ENCODE measurements at regions not wholly inside any gene's neighbourhood (a gene's known extent, or its start where the extent isn't known, plus 50 kb on each side); places are given as distances from the start of the nearest gene placed in this dataset.
"Not testable (repeated sequence)": the region's sequence is repeated elsewhere in the genome, so short reads cannot be mapped to it uniquely, and the experiment has no call there.

DNA sequence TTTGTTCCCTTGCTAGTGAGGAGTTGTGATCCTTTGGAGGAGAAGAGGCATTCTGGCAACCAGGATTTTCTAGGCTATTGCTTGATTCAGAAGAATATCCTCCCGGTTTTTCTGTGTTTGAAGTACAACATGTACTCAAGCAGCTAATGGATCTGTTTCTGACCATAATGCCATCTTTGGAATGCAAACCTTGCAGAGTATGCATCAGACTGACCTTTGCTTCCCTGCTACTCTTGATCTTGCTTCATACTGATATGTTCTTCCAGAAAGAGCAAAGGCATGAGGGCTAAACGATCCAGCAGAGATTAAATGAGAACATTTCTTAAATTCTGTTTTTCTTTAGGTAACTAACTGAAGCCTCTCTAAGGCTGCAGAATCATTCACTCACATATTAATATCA is 265.4 kb upstream of the SLC7A11 start:
- DNase-seq (ENCODE audit: low read depth): no peak

DNA sequence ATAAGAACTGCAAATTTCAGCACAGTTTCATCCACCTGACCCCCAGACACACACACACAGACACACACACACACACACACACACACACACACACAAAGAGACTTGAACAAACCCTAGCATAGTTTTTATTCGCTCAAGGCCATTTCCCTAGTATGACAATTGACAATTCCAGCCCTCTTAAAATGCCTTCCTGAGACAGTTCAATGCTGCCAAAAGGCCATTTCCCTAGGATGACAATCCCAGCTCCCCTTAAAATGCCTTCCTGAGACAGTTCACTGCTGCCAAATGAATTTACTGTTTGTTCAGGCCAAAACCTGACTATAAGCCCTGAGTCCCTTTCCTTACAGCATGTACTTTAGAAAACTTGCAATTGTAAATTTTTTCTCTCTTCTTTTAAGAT is 259.5 kb upstream of the SLC7A11 start:
- no peak for DNase-seq (ENCODE audit: low read depth)

- DNase-seq (ENCODE audit: low read depth): no peak
Observed at GRCh38 chr4:138500869-138501268, 258.7 kb upstream of the SLC7A11 start.

- no peak for DNase-seq (ENCODE audit: low read depth)
Observed at GRCh38 chr4:138499627-138500026, 257.5 kb upstream of the SLC7A11 start.

DNA sequence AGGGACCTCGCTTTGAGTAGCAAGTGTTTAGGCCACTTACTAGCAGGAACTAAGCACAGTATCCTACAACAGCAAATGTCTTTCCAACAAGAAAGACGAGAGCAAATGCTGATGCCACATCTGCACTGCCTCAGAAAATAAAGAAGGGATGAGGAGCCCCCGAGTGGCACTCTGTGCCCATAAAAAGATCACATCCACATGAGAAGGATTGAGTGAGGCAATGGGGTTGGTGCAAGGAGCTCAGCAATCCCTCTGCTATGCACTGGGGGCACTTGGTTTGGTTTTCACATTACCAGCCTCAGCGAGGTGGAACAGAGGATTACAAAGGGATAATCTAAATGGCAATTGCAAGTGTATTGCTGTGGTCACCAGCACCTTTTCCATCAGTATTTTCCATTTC is 252.8 kb upstream of the SLC7A11 start:
- peak; percentile 58 for DNase-seq (ENCODE audit: low read depth)

DNA sequence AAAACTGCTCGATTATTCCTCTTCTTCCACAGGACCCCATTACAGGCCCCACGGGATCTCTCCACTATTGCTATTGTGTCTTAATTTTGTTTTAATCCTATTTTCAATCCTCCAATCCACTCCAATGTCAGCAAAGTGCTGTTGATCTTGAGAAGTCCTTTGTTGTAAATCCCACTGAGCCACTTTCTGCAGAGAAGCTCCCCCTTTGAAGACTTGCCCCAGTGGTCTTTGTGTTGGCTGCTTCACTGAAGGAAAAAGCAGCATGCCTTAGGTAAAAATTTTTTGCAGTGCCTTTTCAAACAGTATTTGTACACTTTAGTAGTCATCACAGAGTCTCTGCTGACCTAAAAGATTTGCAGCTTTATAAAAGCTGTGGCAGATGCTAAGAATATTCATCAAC is 252.0 kb upstream of the SLC7A11 start:
- DNase-seq (ENCODE audit: low read depth): no peak

GRCh38 chr4:138492176-138492575 is 250.0 kb upstream of the SLC7A11 start:
- no peak for DNase-seq (ENCODE audit: low read depth)

DNA sequence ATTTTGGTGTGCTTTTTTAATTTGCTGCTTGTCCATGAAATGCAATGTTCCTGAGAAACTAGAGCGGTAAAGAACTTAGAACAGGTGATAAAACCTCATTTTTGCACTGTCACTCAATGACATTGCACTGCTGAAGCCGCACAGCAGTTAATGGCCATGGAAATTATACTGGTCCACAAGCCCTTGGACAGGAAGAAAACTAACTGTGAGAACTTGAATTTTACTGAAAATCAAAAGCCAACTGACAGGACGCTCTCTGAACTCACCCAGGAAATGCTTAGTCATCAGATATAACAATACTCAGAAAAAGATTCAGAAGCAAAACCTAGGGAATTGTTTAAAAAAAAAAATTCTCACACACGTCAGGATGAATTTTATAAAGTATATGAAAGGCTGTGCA is 246.4 kb upstream of the SLC7A11 start:
- peak; percentile 8 for DNase-seq (ENCODE audit: low read depth)

GRCh38 chr4:138487670-138488069 is 245.5 kb upstream of the SLC7A11 start:
- DNase-seq (ENCODE audit: low read depth): no peak

- no peak for DNase-seq (ENCODE audit: low read depth)
Observed at GRCh38 chr4:138487230-138487629, 245.1 kb upstream of the SLC7A11 start.

- DNase-seq (ENCODE audit: low read depth): no peak
Observed at GRCh38 chr4:138485498-138485897, 243.3 kb upstream of the SLC7A11 start.

DNA sequence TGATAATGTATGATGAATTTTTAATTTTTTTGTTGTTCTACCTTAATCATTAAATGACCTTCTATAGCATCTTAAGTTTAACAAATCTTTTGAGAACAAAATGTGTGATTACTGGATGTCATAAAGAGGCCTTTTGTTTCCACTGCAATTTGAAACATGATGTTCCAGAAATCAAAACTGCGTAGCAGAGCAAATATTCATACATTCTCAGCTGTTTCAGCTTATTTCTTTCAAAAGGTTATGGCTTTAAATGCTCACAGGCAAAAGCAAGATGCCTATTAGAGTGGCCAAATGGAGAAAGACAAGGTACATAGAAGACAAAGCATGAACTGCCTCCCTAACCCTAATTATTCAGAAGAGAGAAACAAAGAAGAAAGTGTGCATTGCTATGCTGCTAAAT is 233.0 kb upstream of the SLC7A11 start:
- DNase-seq (ENCODE audit: low read depth): no peak

- DNase-seq (ENCODE audit: low read depth): no peak
Observed at GRCh38 chr4:138473339-138473738, 231.2 kb upstream of the SLC7A11 start.

DNA sequence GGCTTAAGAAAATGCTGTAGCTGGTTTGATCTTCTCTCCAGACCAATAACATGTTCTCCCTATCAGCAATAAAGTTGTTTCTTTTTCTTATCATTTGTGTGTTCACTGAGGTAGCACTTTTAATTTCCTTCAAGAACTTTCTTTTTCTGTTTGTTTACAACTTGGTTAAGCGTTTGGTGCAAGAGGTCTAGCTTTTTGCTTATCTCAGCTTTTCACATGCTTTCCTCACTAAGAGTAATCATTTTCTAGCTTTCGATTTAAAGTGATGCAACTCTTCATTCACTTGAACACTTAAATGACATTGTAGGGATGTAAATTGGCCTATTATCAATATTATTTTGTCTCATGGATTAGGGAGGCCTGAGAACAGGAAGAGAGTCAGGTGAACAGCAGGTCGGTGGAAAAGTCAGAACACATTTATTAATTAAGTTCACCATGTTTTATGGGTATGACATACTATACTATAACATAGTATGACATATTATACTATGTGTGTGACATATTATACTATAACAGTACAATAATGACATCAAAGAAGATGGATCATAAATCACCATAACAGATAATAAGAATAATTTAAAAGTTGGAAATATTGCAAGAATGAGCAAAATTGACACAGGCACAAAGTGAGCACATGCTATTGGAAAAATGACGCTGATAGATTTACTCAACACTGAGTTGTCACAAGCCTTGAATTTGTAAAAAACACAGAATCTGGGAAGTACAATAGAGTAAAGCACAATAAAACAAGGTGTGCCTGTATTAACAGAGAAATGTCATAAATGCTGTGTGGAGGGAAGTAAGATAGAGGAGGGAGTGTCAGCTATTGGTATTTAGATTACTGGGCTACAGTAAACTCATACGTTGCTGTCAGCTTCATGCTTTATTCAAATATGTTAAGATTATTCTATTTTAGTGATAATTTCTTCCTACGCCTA is 218.6 kb upstream of the SLC7A11 start:
- no peak for DNase-seq (ENCODE audit: low read depth)

- no peak for DNase-seq (ENCODE audit: low read depth)
Observed at GRCh38 chr4:138458751-138459150, 216.6 kb upstream of the SLC7A11 start.

- not testable (repeated sequence) for DNase-seq (ENCODE audit: low read depth)
Observed at GRCh38 chr4:138456349-138456748, 214.2 kb upstream of the SLC7A11 start.

- DNase-seq (ENCODE audit: low read depth): no peak
Observed at GRCh38 chr4:138455097-138455496, 212.9 kb upstream of the SLC7A11 start.

DNA sequence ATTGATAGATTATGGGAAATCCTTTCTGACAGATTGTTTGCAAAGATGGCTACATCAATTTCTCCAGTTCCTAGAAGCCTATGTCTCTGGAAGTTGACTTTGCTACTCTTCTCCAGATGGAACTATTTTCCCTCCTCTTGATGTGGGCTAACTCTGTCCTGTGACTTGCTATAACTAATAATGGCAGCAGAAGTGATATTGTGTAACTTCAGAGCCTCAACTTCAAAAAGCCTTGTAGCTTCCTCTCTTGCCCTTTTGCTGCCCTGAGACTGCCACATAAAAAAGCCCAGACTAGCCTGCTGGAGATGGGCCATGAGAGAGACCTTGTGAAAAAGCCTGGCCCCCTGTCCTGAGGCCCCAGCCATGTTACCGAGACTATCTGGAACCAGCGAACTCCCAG is 210.7 kb upstream of the SLC7A11 start:
- DNase-seq (ENCODE audit: low read depth): no peak

DNA sequence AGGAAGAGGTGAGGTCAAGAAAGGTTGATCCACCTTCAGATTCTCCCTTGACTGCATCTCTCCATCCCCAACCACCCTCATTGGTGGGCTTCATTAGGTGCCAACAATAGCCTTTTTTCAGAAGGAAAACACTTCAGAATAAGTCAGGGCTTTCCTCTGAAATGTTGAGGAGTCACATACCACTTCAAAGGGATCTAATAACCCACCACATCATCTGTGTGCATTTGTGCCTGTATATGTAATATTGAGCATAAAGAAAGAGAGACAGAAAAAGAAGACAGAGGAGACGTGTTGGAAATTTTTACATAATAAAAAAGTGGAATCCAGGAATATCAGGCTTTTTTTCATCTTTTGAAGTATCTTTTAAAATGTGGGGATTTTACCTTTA is 209.1 kb upstream of the SLC7A11 start:
- DNase-seq (ENCODE audit: low read depth): no peak

DNA sequence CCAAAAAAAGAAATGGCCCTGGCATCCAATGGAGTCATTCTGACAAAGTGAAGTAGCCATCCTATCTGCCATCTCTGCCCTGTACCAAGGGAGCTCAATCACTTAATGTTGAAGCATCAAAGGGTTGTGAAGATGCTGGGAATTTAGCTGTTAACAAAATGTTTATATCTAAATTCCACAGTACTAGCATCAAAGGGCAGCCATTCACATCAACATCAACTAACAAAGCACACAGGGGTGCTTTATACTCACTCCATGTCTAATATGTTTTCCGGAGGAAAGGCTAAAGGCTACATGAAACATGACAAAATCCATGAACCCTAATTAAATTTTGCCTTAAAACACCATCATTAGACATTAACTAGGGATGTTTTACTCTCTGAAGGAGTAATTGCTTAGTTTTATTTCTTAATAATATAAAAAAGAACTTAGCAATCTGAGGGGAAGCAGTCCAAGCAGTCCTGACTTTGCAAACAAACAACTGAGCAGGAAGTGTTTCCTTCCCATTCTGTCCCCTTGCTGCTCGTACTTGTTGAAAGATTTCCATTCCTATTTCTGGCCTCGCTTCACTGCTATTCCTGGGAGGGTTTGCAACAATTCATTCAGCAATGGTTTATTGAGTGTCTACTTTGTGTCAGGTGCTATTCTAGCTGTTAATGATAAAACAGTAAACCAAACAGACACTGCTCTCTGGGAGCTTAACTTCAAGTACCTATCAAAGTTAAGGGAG is 208.6 kb upstream of the SLC7A11 start:
- DNase-seq (ENCODE audit: low read depth): no peak

DNA sequence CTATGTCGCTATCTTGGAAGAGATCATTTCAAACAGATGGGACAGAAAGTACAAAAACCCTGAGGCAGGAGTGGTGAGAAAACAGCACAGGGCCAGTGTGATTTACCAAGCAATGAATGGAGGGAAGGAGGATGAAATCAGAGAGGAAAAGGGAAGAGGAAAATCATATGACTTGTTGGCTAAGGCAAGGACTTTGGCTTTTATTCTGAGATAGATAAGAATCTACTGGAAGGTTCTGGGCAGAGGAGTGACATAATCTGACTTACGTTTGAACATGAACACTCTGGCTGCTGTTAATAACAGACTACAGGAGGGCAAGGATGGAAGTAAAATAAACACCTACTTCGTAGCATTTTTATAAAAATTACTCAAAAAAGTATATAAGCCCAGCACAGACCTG is 207.8 kb upstream of the SLC7A11 start:
- DNase-seq (ENCODE audit: low read depth): peak; percentile 9

DNA sequence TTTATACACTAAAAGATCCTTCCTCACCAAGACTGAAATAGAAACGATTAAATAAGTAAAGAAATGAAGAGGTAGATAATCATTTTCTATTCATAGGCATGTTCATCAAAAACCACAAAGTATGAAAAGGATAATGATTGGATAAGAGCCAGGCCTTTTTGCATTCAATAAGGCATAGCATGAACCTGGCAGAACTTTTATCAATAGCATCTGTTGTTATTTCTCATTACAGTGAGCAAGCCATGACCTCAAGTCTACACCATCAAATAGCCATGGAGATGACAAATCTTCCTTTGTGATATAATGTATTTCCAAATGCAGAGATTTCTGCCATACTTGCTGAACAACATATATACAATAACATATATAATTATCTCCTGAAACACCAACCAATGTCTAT is 206.0 kb upstream of the SLC7A11 start:
- no peak for DNase-seq (ENCODE audit: low read depth)

DNA sequence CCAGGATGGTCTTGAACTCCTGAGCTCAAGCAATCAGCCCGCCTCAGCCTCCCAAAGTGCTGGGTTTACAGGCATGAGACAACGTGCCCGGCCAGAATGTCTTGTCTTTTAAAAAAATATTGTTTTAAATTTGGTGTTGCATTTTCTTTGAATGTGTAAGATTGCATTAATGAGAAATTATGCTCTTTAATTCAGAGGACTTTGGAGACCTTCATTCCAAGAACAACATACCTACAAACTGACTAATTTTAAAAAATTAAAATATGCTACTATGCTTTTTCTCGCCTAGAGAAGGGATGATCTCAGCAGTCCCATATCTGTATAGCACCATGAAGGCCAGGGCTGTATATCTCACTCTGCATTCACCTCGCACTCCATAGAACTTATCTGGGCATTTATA is 204.3 kb upstream of the SLC7A11 start:
- DNase-seq (ENCODE audit: low read depth): no peak
